Upper lobe of right lung (tissue), 1 donor: ENCODE measurements at regions not wholly inside any gene's neighbourhood (a gene's known extent, or its start where the extent isn't known, plus 50 kb on each side); places are given as distances from the start of the nearest gene placed in this dataset.

Source experiments
- ATAC-seq: fragments of 200-7000 bp; cut with Tn5 transposase; one replicate; pipeline ENCODE4 v1.9.1; 2020; ENCODE audit warnings: mild to moderate bottlenecking, moderate library complexity
- DNase-seq: peaks from one replicate; pipeline ENCODE4 v3.0.0-alpha.2; 2020
- H3K27ac ChIP-seq: fragments of 200-600 bp; one replicate; pipeline ENCODE4 v1.8.0; 2022
- H3K27me3 ChIP-seq: fragments of 200-600 bp; one replicate; pipeline ENCODE4 v1.8.0; 2022; ENCODE audit warnings: mild to moderate bottlenecking
- H3K36me3 ChIP-seq: fragments of 200-600 bp; one replicate; pipeline ENCODE4 v1.8.0; 2022
- H3K4me1 ChIP-seq: fragments of 200-600 bp; one replicate; pipeline ENCODE4 v1.8.0; 2022
- H3K4me3 ChIP-seq: fragments of 200-600 bp; one replicate; pipeline ENCODE4 v1.8.0; 2022; ENCODE audit warnings: mild to moderate bottlenecking
- H3K9me3 ChIP-seq: fragments of 200-600 bp; one replicate; pipeline ENCODE4 v1.8.0; 2022
- intact Hi-C: fragments of 100-400 bp; cut with DNase I; formaldehyde crosslinking; loops from one replicate; pipeline ENCODE4 v1.11.0; 2022
- TF ChIP-seq, protein P1 (sequence below): fragments of 200-600 bp; IDR thresholded peaks from one replicate; pipeline ENCODE4 v1.8.0; 2022; ENCODE audit warnings: antibody characterized with exemption
- donor health status: DM: no; HTN: yes; CAD: no; lungs with severe emphysema.

DNA sequence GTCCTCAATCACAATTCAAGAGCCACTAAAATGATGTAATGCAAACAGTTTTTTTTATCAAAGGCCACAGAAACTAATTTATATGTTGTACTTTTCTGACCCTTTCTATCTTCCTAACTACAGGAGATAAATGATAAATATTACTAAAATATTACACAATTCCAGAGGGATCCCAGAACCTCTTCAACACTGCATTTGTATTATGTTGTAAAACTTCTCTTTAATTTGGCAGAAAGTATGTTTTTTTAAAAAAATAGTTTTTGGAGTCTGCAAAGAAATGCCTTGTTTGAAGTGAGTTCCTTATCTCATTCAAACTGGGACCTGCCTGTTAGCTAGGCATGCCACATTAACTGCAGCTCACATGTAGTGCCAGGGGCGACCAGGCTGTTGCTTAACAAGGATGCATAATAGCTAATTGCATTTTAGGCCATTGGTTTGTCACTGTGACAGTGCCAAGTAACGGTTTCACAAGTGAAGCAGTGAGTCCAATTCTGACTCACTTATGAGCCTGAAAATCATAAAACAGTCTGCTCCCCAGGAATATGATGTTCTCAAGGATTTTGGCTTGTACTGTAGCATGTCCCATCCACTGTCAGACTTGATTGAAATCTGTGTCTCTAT, 266.9 kb downstream of the KTN1 start:
- Histone ChIP-seq H3K36me3 (no peaks in the 10 kb centered on the region), H3K27ac (no peak overlapping the region), H3K27me3 (no peaks in the 10 kb centered on the region), H3K9me3 (no peaks in the 10 kb centered on the region), H3K4me3 (no peak overlapping the region), H3K4me1 (no peaks in the 10 kb centered on the region)
- TF ChIP-seq, protein P1, sequence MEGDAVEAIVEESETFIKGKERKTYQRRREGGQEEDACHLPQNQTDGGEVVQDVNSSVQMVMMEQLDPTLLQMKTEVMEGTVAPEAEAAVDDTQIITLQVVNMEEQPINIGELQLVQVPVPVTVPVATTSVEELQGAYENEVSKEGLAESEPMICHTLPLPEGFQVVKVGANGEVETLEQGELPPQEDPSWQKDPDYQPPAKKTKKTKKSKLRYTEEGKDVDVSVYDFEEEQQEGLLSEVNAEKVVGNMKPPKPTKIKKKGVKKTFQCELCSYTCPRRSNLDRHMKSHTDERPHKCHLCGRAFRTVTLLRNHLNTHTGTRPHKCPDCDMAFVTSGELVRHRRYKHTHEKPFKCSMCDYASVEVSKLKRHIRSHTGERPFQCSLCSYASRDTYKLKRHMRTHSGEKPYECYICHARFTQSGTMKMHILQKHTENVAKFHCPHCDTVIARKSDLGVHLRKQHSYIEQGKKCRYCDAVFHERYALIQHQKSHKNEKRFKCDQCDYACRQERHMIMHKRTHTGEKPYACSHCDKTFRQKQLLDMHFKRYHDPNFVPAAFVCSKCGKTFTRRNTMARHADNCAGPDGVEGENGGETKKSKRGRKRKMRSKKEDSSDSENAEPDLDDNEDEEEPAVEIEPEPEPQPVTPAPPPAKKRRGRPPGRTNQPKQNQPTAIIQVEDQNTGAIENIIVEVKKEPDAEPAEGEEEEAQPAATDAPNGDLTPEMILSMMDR, result no peak
- no peak for ATAC-seq
- DNase-seq, result no peak
- intact Hi-C loops, result no loop called here

DNA sequence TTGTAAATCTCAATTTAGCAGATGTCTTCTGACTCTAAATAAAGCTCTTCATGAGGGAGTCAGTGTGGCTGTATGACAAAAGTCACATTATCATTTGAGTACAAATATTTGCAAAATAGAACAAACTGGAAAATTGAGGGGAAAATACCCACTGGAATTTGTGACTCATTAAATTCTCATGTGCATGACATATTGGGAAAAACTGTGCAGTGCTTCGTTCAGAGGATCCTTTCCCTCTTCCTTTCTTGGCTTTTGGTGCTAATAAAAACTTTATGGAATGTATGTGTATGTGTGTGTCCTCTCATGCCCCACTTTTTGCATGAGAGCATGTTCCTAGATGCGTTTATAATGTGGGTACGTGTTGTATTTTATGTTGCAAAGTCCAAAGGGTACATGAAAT, 267.8 kb downstream of the KTN1 start:
- no peaks in the 10 kb centered on the region for H3K9me3 ChIP-seq
- no peaks in the 10 kb centered on the region for H3K27me3 ChIP-seq
- no peak overlapping the region for H3K27ac ChIP-seq
- no peak for ATAC-seq
- no peak overlapping the region for H3K4me3 ChIP-seq
- H3K36me3 ChIP-seq, result no peaks in the 10 kb centered on the region
- intact Hi-C loops, result no loop called here
- no peaks in the 10 kb centered on the region for H3K4me1 ChIP-seq
- TF ChIP-seq, protein P1, result no peak
- no peak for DNase-seq

DNA sequence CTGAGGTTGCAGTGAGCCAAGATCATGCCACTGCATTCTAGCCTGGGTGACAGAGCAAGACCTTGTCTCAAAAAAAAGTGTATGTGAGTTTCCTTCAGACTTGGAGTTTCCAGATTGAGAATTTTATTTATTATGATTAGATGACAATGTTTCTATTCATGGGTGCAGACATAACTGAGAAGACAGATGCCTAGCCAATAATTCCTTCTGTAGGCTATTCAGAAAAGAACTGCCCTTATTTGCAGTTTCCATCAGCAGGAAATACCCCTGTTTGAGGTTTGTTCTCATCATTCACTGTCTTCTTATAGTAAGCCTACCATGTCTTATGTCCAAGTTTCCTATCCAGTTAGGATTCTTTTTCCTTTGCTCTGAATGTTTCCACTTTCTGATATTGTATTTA, 269.0 kb downstream of the KTN1 start:
- intact Hi-C loops, result no loop called here
- Histone ChIP-seq H3K27ac (no peak overlapping the region), H3K9me3 (no peaks in the 10 kb centered on the region), H3K4me3 (no peak overlapping the region), H3K4me1 (no peaks in the 10 kb centered on the region), H3K27me3 (no peaks in the 10 kb centered on the region), H3K36me3 (no peaks in the 10 kb centered on the region)
- ATAC-seq (no peak), DNase-seq (no peak)
- TF ChIP-seq, protein P1, result no peak

DNA sequence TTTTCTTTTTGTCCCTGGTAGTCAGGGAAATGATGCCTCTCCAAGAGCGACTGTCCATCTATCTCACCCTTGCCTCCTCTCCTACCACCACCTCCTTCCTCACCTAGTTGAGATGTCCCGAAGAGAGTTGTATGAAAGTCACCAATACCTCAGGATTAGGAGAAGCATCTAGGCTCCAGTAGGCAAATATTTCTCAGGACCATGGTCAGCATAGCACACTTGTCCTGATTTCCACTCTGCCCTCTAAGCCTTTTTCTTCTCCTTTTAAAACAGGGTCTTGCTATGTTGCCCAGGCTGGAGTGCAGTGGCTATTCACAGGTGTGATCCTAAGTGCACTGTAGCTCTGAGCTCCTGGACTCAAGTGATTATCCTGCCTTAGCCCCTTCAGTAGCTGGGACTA, 268.4 kb upstream of the PELI2 start:
- H3K27me3 ChIP-seq, result no peaks in the 10 kb centered on the region
- no peak for ATAC-seq

GRCh38 chr14:55850825-55851241, 267.4 kb upstream of the PELI2 start:
- DNase-seq (no peak), ATAC-seq (no peak)
- TF ChIP-seq, protein P1, result no peak
- H3K9me3 ChIP-seq, result no peaks in the 10 kb centered on the region
- intact Hi-C loops, result no loop called here
- no peaks in the 10 kb centered on the region for H3K27me3 ChIP-seq
- no peaks in the 10 kb centered on the region for H3K36me3 ChIP-seq
- H3K4me3 ChIP-seq, result no peak overlapping the region
- H3K27ac ChIP-seq, result no peak overlapping the region
- H3K4me1 ChIP-seq, result no peaks in the 10 kb centered on the region

More for the DNA sequence above, 268.4 kb upstream of the PELI2 start:
- Histone ChIP-seq H3K4me1 (no peaks in the 10 kb centered on the region), H3K27ac (no peak overlapping the region), H3K9me3 (no peaks in the 10 kb centered on the region), H3K36me3 (no peaks in the 10 kb centered on the region), H3K4me3 (no peak overlapping the region)
- DNase-seq, result no peak
- TF ChIP-seq, protein P1, result no peak
- intact Hi-C loops, result no loop called here

GRCh38 chr14:55851301-55851700, 266.9 kb upstream of the PELI2 start:
- ATAC-seq, result no peak
- TF ChIP-seq, protein P1, result no peak
- H3K27ac ChIP-seq, result no peak overlapping the region

More at GRCh38 chr14:55851301-55851700, 266.9 kb upstream of the PELI2 start:
- Histone ChIP-seq H3K36me3 (no peaks in the 10 kb centered on the region), H3K9me3 (no peaks in the 10 kb centered on the region), H3K4me3 (no peak overlapping the region), H3K4me1 (no peaks in the 10 kb centered on the region), H3K27me3 (no peaks in the 10 kb centered on the region)
- DNase-seq, result no peak
- intact Hi-C loops, result no loop called here
